Lower leg skin (tissue), 4 donors: ENCODE measurements at regions not wholly inside any gene's neighbourhood (a gene's known extent, or its start where the extent isn't known, plus 50 kb on each side); places are given as distances from the start of the nearest gene placed in this dataset.

Source experiments
- DNase-seq, 2 donors: peaks; one replicate each; pipeline ENCODE4 v3.0.0-alpha.2; 2019; ENCODE audit warnings: low spot score in 2 of 2
- H3K4me3 ChIP-seq: fragments of 200-600 bp; sonication (generic); 2 replicates; pipeline ENCODE4 v1.5.1; 2017; ENCODE audit warnings: mild to moderate bottlenecking, low read depth; ENCODE audit not compliant: poor library complexity, severe bottlenecking
- CTCF ChIP-seq, 3 donors: fragments of 450-650 bp; IDR thresholded peaks; one replicate each; pipeline ENCODE4 v1.5.1; 2016; ENCODE audit warnings: antibody characterized with exemption in 3 of 3, mild to moderate bottlenecking in 3 of 3, moderate library complexity in 2 of 3
- POLR2A ChIP-seq, 2 donors: fragments of 450-650 bp; IDR thresholded peaks; one replicate each; pipeline ENCODE4 v1.6.1; 2016 to 2017; ENCODE audit warnings: antibody characterized with exemption in 2 of 2, mild to moderate bottlenecking in 1 of 2, moderate library complexity in 1 of 2
- WGBS, 2 donors: methylation state at CpG; one replicate each; pipeline ENCODE4 v1.1.5; 2018; 5-methylcytosine and 5-hydroxymethylcytosine counted together
- intact Hi-C: fragments of 100-400 bp; cut with DNase I; formaldehyde crosslinking; loops from one replicate; pipeline ENCODE4 v1.15.0; 2023; ENCODE audit warnings: low total_unique reads

GRCh38 chr5:92518318-92518904, 1062.6 kb downstream of the NR2F1-AS1 start:
- TF ChIP-seq CTCF (IDR thresholded peaks at IDR 0.05) = no peak
- H3K4me3 ChIP-seq = no peak overlapping the region
- no peak for DNase-seq
- intact Hi-C loops = no loop called here
- WGBS, 2 donors = 42 to 43% methylated on average over 4 of the region's 4 CpGs

- TF ChIP-seq POLR2A (IDR thresholded peaks at IDR 0.05) (no peak), CTCF (IDR thresholded peaks at IDR 0.05) (no peak)
- intact Hi-C loops = no loop called here
- no peak for DNase-seq
- H3K4me3 ChIP-seq = no peak overlapping the region
Measured at GRCh38 chr5:92514896-92515295, 1066.1 kb downstream of the NR2F1-AS1 start.

GRCh38 chr5:92513067-92513466, 1068.0 kb downstream of the NR2F1-AS1 start:
- intact Hi-C loops = no loop called here
- WGBS, 2 donors = 61 to 68% methylated on average over 1 of the region's 1 CpG

DNA sequence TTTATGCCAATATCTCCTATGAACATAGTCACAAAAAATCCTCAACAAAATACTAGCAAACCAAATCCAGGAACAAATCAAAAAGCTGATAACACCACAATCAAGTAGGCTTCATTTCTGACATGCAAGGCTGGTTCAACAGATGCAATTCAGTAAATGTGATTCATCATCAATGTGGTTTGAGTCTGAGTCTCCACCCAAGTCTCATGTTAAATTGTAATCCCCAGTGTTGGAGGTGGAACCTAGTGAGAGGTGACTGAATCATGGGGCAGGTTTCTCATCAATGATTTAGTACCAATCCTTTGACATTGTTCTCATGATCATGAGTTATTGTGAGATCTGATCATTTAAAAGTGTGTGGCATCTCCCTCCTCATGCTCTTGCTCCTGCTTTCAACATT, 1072.7 kb downstream of the NR2F1-AS1 start:
- intact Hi-C loops = no loop called here
- no peak for DNase-seq
- TF ChIP-seq CTCF (IDR thresholded peaks at IDR 0.05) (no peak), POLR2A (IDR thresholded peaks at IDR 0.05) (no peak)

More at GRCh38 chr5:92513067-92513466, 1068.0 kb downstream of the NR2F1-AS1 start:
- DNase-seq = no peak
- TF ChIP-seq POLR2A (IDR thresholded peaks at IDR 0.05) = no peak
- TF ChIP-seq CTCF (IDR thresholded peaks at IDR 0.05) = no peak
- no peak overlapping the region for H3K4me3 ChIP-seq

GRCh38 chr5:92505925-92506324, 1075.1 kb downstream of the NR2F1-AS1 start:
- H3K4me3 ChIP-seq = no peak overlapping the region
- intact Hi-C loops = no loop called here
- no peak for DNase-seq
- no peak for TF ChIP-seq CTCF (IDR thresholded peaks at IDR 0.05)
- no peak for TF ChIP-seq POLR2A (IDR thresholded peaks at IDR 0.05)

More for the DNA sequence above, 1072.7 kb downstream of the NR2F1-AS1 start:
- H3K4me3 ChIP-seq = no peak overlapping the region

DNA sequence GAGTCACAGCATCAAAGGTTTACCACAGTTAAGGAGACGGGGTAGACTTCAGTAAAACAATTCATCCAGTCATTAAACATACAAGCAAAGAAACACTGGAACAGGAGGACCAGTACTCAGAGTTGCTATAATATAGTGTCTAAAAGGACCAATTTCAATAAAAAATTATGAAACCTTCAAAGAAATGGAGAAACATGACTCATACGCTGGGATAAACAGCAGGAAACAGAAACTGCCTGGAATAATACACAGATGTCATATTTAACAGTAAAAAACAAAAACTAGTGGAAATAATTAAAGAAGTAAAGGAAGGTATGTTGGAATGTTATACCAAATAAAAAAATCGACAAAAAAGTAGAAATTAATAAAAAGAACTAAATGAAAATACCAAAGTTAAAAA, 1075.9 kb downstream of the NR2F1-AS1 start:
- no peak overlapping the region for H3K4me3 ChIP-seq
- TF ChIP-seq POLR2A (IDR thresholded peaks at IDR 0.05) = no peak
- DNase-seq = no peak
- WGBS, 2 donors = 71 to 79% methylated on average over 3 of the region's 3 CpGs
- intact Hi-C loops = no loop called here
